ENCODE measurements at regions not wholly inside any gene's neighbourhood (a gene's known extent, or its start where the extent isn't known, plus 50 kb on each side); places are given as distances from the start of the nearest gene placed in this dataset.

GRCh38 chr21:28200726-28201125 lies 792.0 kb downstream of the LTN1 start:
- H3K9me3 ChIP-seq: peaks cover 0 to 4% of the 10 kb centered on the region in 2 donors
- no peak overlapping the region for H3K4me3 ChIP-seq
- no peaks in the 10 kb centered on the region for H3K4me1 ChIP-seq
- intact Hi-C loops (cut with DNase I; ENCODE audit: low total_unique reads) (no loop called here), in situ Hi-C loops (cut with MboI; ENCODE audit: low pct_ligation_motif_present in 1 of 4, low pct_unique_long_range_greater_than_20kb in 1 of 4, low sequenced_read_pairs in 3 of 4) (no loop called here)
- no peak for DNase-seq
- no peak overlapping the region for H3K27ac ChIP-seq
- H3K27me3 ChIP-seq: no peaks in the 10 kb centered on the region
- H3K36me3 ChIP-seq: no peaks in the 10 kb centered on the region
- no peak for TF ChIP-seq CTCF (IDR thresholded peaks at IDR 0.05)
- no peak for TF ChIP-seq POLR2AphosphoS5 (IDR thresholded peaks at IDR 0.05)
- TF ChIP-seq EP300 (IDR thresholded peaks at IDR 0.05; ENCODE audit: low read depth): no peak
- no peak for TF ChIP-seq POLR2A (IDR thresholded peaks at IDR 0.05)
- WGBS, 2 donors (ENCODE audit: low coverage in 1 of 2): 74 to 76% methylated on average over 2 of the region's 2 CpGs

GRCh38 chr21:28196981-28197380 lies 795.7 kb downstream of the LTN1 start:
- no peak for DNase-seq
- Histone ChIP-seq H3K9me3 (peaks cover 4 to 5% of the 10 kb centered on the region in 2 donors), H3K4me3 (no peak overlapping the region), H3K27ac (no peak overlapping the region), H3K4me1 (no peaks in the 10 kb centered on the region), H3K36me3 (no peaks in the 10 kb centered on the region), H3K27me3 (no peaks in the 10 kb centered on the region)
- TF ChIP-seq CTCF (IDR thresholded peaks at IDR 0.05): no peak
- TF ChIP-seq POLR2AphosphoS5 (IDR thresholded peaks at IDR 0.05): no peak
- TF ChIP-seq POLR2A (IDR thresholded peaks at IDR 0.05): no peak
- TF ChIP-seq EP300 (IDR thresholded peaks at IDR 0.05; ENCODE audit: low read depth): no peak
- WGBS, 2 donors (ENCODE audit: low coverage in 1 of 2): 83 to 85% methylated on average over 1 to 2 of the region's 2 CpGs
- in situ Hi-C loops (cut with MboI; ENCODE audit: low pct_ligation_motif_present in 1 of 4, low pct_unique_long_range_greater_than_20kb in 1 of 4, low sequenced_read_pairs in 3 of 4) (no loop called here), intact Hi-C loops (cut with DNase I; ENCODE audit: low total_unique reads) (no loop called here)

DNA sequence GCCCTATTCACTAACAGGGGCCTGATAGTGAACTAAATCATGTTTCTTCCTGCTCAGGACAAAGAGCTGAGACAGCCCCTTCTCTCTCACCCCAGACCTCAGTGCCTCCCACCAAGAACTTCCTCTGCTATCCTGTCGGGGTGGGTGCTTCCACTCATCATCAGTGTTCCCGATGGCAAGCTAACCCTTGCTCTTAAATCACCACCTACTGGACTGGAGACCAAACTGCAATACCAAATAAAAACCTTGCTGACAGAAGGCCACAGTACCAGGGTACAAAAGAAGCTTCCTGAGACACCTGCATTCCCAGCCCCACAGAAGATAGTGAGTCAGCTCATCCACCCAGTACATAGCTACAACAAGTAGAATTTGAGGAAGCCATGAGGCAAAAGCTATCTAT lies 799.5 kb downstream of the LTN1 start:
- intact Hi-C loops (cut with DNase I; ENCODE audit: low total_unique reads) (no loop called here), in situ Hi-C loops (cut with MboI; ENCODE audit: low pct_ligation_motif_present in 1 of 4, low pct_unique_long_range_greater_than_20kb in 1 of 4, low sequenced_read_pairs in 3 of 4) (no loop called here)
- no peaks in the 10 kb centered on the region for H3K4me1 ChIP-seq
- no peak for DNase-seq
- no peaks in the 10 kb centered on the region for H3K36me3 ChIP-seq
- no peak overlapping the region for H3K4me3 ChIP-seq
- no peak for TF ChIP-seq POLR2A (IDR thresholded peaks at IDR 0.05)
- no peak for TF ChIP-seq EP300 (IDR thresholded peaks at IDR 0.05; ENCODE audit: low read depth)
- TF ChIP-seq POLR2AphosphoS5 (IDR thresholded peaks at IDR 0.05): no peak
- TF ChIP-seq CTCF (IDR thresholded peaks at IDR 0.05): no peak
- no peaks in the 10 kb centered on the region for H3K27me3 ChIP-seq
- peaks cover 0 to 5% of the 10 kb centered on the region in 2 donors for H3K9me3 ChIP-seq
- 42% methylated on average over 2 of the region's 2 CpGs; no CpG with 5 or more reads in 1 of the 2 donors for WGBS, 2 donors (ENCODE audit: low coverage in 1 of 2)
- H3K27ac ChIP-seq: no peak overlapping the region

- H3K36me3 ChIP-seq: no peaks in the 10 kb centered on the region
- no peaks in the 10 kb centered on the region for H3K9me3 ChIP-seq
- intact Hi-C loops (cut with DNase I; ENCODE audit: low total_unique reads): no loop called here
- no peak for DNase-seq
- H3K4me3 ChIP-seq: no peak overlapping the region
- H3K27ac ChIP-seq: no peak overlapping the region
- in situ Hi-C loops (cut with MboI; ENCODE audit: low pct_ligation_motif_present in 1 of 4, low pct_unique_long_range_greater_than_20kb in 1 of 4, low sequenced_read_pairs in 3 of 4): no loop called here
- no peaks in the 10 kb centered on the region for H3K4me1 ChIP-seq
- TF ChIP-seq POLR2A (IDR thresholded peaks at IDR 0.05): no peak
- TF ChIP-seq POLR2AphosphoS5 (IDR thresholded peaks at IDR 0.05): peak in 1 of 3 donors; percentile 26
- no peaks in the 10 kb centered on the region for H3K27me3 ChIP-seq
Observed at GRCh38 chr21:28186604-28187003, 806.1 kb downstream of the LTN1 start.

DNA sequence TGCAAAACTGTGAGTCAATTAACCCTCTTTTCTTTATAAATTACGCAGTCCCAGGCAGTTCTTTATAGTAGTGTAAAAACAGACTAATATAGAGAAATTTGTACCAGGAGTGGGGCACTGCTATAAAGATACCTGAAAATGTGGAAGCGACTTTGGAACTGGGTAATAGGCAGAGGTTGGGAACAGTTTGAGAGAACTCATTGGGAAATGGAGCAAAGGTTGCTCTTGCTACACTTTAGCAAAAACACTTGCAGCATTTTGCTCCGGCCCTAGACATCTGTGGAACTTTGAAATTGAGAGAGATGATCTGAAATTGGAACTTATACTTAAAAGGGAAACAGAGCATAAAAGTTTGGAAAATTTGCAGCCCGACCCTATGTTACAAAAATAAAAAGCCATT lies 810.9 kb downstream of the LTN1 start:
- Histone ChIP-seq H3K36me3 (no peaks in the 10 kb centered on the region), H3K9me3 (no peaks in the 10 kb centered on the region), H3K27ac (no peak overlapping the region), H3K27me3 (no peaks in the 10 kb centered on the region), H3K4me1 (no peaks in the 10 kb centered on the region), H3K4me3 (no peak overlapping the region)
- DNase-seq: no peak
- 72 to 77% methylated on average over 3 to 4 of the region's 4 CpGs for WGBS, 2 donors (ENCODE audit: low coverage in 1 of 2)
- in situ Hi-C loops (cut with MboI; ENCODE audit: low pct_ligation_motif_present in 1 of 4, low pct_unique_long_range_greater_than_20kb in 1 of 4, low sequenced_read_pairs in 3 of 4) (no loop called here), intact Hi-C loops (cut with DNase I; ENCODE audit: low total_unique reads) (no loop called here)
- TF ChIP-seq EP300 (IDR thresholded peaks at IDR 0.05; ENCODE audit: low read depth) (no peak), POLR2AphosphoS5 (IDR thresholded peaks at IDR 0.05) (no peak), POLR2A (IDR thresholded peaks at IDR 0.05) (no peak), CTCF (IDR thresholded peaks at IDR 0.05) (no peak)

Measured in transverse colon (tissue), 4 donors.